Stimulated activated CD8-positive, alpha-beta memory T cell treated with anti-CD3 and anti-CD28 coated beads, Interleukin-15, amount 100 ng/mL, for 1 hour (primary cell): ENCODE measurements at regions not wholly inside any gene's neighbourhood (a gene's known extent, or its start where the extent isn't known, plus 50 kb on each side); places are given as distances from the start of the nearest gene placed in this dataset.
"Not testable (repeated sequence)": the region's sequence is repeated elsewhere in the genome, so short reads cannot be mapped to it uniquely, and the experiment has no call there.

Source experiments
- DNase-seq: peaks from one replicate; pipeline ENCODE4 v3.0.0-alpha.2; 2020; ENCODE audit warnings: low read depth

DNA sequence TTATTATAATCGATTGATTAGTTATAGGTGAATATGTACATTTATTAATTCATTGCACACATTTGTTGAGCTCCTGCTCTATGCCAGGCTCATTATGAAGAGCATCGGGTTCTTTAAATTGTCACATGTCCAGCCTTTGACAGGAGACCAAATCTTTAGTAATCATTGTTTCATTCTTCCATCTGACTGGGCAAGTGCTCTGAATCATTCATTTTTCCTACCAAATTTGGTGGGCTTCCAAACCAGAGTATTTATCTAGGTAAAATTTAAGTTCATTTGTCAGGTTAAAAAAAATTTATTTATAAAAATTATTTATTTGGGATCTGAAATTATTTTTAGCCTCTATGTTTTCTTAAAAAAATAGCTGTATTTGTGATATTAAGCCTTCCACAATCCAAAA is 404.9 kb upstream of the MMS22L start:
- DNase-seq = no peak

DNA sequence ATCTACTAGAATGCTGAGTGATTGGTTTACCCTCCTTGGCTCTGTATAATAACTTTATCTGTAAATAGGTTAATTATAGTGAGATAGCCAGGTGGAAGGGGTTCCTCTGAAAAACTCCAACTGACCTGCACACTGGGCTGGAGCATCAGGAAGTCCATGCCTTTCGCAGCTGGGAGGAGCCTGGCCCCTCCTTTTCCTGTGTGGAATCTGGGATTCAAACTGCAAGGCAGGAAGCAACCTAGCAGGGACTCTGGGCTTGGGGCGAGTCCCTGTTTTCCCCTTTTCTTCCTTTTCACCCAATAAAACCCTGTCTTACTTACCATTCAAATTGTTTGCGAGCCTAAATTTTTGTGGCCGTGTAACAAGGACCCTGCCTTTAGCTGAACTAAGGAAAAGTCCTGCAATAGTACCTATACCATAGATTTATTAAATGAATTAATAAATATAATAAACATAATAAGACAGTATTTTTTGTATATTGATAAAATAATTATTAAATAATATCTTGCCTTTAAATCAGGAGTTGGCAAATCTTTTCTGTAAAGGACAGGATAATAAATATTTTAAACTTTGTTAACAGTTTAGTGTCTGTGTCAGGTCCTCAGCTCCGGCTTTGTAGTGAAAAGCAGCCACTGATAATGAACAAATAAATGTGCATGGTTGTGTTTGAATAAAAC is 406.2 kb upstream of the MMS22L start:
- DNase-seq = no peak

DNA sequence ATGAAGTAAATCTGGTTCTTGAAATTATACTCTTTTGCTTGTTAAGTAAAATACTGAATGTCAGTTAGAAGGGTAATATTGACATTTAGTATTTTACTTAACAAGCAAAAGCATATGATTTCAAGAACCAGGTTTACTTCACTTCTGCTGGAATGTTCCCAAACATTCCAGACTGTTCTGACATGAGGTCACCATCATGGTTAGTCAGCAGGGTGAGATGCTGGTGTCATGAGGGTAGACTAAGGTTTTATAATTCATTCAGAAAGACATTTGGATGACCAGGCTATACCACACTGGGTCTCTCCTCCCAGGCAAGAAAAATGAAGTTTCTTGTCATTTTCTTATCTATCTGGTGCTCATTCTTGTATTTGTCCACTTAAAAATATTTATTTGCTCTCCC is 414.4 kb upstream of the MMS22L start:
- DNase-seq = no peak

DNA sequence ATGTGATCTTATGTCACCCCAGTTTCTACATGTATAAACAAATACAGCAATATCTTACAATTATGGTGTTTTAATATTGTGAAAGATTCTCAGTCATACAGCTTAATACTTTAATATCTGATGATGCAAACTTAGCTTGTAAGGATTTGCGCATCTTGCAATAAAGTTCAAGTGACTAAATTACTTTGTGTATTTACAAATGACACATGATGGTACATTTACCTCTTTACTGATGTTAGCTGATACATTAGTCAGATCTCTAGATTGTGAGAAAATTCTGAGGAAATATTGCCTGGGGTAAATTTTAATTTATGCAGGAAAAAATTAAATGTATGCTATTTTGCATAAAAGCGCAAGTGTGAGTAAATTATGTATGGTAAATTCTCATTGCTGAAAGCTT is 418.8 kb upstream of the MMS22L start:
- DNase-seq = no peak

DNA sequence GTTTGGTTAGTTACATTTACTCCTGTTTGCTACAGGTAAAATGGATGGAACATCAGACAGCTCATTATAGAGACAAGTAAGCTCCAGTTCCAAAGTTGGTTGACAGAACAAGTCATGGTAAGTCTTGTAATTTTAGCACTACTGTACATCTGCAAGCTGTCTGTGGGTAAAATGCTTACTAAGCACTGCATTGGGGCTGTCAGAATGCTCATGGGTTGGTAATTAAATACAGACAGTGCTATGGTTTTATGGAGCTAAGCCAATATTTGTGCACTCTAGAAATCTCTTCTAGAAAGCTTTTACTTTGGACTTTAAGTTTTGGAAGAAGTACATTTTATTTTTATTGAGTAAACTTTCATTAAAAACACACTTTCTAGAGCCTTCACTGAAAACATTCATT is 419.2 kb upstream of the MMS22L start:
- DNase-seq = no peak

DNA sequence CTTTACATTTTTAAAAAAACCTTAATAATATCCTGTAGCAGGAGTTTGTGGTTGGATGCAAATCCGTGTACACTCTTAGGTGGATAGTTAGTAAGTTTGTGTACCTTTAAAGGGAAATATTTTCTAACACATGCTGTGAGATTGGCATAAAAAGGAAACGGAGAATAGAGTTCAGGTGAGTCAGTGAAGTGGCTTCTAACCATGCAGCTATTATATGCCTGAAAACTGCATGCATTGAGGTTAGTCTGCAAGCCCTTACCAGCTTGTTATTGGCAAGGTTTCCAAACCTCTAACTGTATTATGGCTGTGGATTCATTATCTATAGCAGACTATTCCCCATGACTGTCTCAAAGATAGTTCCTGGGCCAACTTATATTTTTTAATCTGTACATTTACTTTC is 420.6 kb upstream of the MMS22L start:
- no peak for DNase-seq

DNA sequence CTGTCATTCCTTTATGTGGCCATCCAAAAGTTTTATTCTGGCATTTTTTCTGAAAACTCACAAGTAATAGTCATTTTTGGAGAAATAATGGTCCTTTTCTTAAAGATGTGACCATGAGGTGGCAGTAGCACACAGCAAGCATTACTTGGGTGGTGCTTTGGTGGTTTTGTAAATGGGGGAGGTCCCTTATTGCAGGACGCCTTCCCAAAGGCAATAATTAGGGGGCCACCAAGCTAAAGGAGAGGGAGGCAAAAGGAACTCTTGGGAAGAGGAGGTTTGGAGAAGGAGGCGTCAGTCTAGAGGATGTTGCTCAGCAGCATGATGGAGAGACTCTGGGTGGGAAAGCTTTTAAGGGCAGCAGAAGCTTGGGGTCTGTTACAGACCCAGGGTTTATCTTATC is 422.6 kb upstream of the MMS22L start:
- DNase-seq = no peak

DNA sequence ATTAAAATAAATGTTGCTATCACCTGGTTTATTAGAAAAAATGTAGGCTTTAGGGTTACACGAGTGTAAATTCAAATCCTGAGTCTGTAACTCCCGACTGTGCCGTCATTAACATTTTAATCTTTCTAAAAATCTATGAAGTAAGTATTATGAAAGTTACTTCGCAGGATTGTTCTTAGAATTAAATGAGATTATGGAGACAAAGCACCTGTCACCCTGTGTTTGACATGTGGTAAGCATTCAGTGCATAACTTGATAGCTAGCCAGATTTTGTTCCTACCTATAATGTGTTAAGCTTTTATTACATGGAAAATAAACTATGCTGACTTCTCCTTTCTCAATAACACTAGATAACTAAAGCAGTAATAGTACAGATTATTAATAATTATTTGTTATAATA is 429.7 kb upstream of the MMS22L start:
- DNase-seq = no peak

DNA sequence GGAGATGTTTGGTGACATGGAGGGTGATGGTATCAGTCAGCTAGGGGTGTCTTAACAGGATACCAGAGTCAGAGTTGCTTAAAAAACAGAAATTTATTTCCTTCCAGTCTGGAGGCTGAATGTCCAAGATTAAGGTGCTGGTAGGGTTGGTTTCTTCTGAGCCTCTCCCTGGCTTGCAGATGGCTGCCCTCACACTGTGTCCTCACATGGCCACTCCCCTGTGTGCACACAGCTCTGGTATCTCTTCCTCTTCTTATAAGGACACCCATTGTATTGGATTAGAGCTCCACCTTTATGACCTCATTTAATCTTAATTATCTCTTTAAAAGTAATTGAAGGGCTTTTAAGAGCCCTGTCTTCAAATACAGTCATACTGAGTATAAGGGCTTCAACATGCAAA is 431.8 kb upstream of the MMS22L start:
- DNase-seq = no peak

DNA sequence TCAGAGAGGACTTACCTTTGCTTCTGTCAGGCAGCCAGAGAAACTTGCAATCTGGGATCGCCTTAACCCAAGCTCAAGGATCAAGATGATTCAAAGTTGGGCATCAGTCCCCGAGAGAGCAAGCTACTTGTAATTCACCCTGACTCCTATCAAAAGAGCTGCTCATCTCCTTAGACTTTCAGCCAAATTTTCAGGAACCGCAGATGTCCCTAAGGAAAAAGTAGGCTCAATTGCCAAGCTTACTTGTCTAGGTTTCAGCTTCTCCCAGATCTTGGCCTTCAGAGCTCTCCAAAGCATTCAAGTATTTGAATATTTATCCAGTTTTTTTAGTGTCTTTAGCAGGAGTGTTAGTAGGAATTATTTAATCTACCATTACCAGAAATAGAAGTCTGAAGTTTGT is 434.1 kb upstream of the MMS22L start:
- DNase-seq = no peak

DNA sequence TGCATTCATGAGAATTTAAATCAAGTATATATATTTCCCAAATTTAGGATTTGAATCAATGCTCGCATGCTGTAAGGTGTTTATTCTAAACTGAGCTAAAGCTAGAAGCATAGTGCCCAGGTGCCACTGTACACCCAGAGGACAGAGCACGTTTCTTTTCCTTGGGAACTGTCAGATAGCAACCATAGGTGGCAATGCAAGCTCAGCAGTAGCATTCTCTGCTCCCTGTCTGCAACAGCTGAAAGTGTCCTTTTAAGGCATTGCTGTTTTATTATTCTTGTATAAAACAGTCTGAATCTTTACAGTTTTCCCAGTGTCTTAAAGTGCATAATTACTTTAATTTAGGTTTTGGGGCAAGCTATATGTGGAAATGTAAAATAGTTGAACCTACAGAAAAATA is 443.4 kb upstream of the MMS22L start:
- DNase-seq = no peak

DNA sequence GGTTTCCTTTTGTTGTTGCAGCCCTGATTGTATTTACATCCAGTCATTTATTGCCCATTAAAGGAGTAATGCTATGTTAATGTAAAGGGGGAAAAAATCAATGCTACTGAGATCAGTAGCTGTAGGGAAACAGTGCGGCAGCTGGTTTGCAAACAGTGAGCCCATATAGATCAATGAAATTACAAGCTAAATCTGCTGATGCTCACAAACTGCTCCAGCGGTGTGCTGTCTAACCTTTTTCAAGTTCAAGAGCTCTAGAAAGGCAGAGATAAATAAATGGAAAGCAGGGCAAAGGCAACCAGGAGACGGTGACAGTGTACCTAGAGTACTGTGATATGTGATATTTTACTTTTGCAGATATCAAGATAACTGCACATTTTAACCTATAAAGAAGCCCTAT is 449.0 kb upstream of the MMS22L start:
- no peak for DNase-seq

DNA sequence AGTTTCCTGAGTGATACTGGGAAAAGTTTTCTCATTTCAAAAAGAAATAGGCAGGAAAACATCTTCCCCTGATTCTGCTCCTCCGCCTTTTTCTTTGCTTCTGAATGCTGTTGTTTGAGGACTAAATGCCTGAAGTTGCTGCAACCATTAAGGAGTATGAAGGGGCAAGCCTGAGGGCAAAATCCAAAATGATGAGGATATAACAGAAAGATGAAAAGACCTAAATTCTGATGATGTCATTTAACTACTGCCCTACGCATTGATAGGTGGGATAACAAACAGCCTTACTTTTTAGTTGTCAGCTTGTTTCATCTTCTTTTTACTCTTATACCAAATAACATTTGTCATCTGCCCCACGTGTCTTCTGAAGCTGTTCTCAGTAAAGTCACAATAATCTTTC is 474.6 kb upstream of the MMS22L start:
- DNase-seq = no peak

DNA sequence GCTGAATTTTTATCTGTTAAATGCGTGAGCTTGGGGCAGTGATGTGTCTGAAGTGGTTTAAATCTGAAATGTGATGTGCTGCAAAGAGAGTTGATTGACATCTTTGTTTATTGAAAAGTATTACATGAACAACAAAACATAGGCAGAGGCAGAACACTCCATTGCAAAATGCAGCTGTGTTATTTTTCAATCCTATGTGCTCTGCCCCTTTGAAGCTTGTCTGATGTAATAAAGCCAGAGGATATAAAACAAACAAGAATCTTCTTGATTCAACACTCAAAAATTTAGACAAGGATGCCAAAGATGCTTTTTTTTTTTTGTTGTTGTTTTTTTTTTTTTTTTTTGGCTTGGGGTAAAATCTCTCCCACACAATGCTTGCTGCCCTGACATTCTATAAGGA is 482.4 kb upstream of the MMS22L start:
- no peak for DNase-seq

DNA sequence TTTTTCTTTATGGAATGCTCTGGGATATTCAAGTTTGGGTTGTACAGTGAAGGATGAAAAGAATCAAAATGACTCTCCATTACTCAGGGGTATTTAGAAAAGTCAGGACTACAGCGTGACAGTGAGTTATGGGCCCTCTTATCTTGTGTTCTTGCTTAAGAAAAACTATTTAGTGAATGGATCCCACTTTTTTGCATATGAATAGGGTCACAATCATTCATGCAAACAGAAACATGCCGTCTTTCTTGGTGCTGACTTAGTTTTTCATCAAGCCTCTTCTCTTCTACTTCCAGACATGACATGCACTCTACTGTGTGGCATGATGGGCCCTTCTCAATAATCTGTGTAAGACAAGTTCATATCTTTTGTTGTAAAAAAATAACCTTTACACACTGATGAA is 488.4 kb upstream of the MMS22L start:
- no peak for DNase-seq

DNA sequence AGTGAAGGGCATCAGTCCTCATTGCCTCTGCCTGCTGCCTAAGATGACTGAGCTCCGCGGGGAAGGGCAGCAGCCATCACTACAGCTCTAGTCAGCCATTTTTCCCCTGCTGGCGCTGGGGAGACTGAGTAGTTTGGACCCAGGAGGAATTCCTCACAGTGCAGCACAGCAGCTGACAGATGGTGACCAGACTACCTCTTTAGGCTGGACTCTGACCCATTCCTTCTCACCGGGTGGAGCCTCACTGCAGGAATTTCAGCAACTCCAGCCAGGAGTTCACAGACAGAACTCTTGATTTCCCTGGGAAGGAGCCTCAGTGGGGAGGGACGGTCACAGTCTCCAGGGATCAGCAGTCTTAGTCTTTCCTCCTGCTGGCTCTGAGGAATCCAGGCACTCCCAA is 492.0 kb upstream of the MMS22L start:
- DNase-seq = no peak

DNA sequence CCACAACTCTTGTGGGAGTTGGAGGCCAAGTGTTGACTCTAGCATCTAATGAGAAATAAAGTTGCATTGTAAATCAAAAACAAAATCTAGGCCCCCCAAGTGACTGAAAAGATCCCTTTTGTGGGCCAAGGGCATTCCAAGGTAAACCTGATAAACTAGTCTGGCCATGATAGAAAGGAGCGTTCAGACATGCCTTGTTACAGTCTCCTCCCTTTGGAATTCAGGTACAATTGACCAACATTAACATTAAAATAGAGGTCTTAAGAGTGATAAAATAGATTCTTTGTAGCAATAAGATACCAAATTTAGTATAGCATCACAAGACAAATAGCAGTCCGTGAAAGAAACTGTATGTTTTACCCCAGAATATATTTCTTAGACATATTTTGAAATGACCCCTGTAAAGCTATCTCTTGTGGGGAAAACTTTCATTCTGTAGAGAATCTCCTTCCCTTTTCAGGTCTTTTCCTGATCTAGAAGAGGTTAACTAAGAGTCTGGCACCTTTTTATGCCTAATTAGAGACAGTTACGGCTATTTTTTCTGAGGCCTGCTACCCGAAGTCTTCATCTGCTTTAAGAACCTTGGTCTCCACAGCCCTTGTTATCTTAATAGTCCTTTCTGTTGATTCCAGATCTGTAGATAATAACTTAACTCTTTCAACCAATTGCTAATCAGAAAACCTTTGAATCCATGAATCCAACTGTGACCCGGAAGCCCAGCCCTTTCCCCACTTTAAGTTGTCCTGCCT is 495.4 kb upstream of the MMS22L start:
- DNase-seq = no peak

DNA sequence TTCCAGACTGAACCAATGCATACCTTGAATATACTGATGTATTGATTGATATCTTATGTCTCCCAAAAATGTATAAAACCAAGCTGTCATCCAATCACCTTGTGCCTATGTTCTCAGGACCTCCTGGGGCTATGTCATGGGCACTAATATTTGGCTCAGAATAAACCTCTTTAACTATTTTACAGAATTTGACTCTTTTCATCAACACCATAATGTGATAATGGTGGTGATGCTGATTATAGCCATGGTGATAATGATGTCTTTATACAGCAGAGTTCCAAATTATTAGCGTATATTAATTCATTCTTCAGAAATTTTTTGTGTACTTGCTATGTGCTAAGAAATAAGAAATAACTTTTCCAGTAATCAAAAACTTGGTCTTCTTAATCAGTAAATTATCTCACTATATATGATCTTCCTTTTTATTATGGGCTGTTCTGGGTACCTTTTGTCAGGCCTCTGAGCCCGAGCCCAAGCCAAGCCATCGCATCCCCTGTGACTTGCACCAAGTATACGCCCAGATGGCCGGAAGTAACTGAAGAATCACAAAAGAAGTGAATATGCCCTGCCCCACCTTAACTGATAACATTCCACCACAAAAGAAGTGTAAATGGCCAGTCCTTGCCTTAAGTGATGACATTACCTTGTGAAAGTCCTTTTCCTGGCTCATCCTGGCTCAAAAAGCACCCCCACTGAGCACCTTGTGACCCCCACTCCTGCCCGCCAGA is 496.2 kb upstream of the MMS22L start:
- DNase-seq = not testable (repeated sequence)

DNA sequence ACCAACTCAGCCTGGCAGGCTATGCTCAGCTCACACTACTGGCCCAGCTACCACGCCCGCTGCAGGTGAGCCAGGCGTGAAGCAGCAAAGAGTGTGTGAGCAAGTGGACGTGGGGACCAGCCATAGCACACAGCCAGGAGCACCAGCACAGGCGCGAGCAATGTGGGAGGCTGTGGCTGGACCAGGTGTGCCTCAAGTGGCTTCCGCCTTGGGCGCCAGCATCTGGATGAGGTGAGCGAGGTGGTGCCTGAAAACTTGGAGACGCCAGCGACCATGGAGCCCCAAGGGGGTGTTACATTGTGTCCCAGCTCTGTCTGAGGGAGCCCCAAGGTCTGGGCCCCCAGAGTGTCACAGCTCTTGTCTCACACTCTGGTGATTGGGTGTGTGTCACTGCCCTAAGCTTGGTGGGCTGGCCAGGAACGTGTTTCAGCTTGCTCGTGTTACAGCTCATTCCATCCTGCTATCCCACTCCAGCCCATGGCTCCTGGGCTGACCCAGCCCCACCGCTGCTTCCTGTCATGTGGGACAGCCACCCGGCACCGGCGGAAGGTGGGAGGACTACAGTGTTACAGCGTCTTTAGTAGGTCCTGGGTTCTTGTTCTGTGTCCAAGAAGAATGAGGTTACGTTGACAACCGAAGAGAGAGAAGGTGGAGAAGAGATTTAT is 508.0 kb upstream of the MMS22L start:
- no peak for DNase-seq

DNA sequence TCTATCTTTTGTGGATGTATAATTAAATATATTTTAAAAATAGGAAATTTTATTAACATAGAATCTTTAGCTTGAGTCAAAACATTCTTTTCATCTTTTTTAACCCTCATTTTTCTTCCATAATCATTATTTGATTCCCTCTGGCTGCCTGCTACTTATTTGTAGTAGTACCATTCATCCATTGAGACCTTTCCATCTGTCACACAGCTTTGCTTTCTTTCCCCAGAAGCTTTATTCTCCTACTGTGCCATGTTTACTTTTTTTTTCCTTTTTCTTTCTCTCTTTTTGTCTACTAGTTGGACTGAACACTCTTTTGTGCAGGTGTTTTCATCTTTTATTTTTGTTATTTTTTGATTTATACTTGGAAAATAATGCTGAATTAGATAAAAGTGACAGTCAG is 522.6 kb upstream of the MMS22L start:
- no peak for DNase-seq

DNA sequence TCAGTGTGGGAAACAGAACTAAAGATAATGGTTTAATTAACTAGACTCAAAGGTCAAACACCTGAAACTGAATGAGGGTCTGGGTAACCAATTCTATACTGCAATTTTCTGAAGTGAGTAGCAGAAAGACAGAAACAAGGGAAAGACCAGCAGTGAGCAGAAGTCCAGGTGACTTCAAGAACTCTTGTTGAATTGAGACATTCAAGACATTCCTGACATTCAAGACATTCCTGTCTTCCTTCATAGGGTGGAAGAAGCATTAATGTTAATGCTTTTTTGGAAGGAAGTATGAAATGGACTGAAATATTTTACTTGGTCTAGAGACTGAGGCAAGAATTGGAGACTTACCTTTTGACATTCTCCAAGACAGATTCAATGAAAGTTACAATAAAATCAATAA is 529.9 kb upstream of the MMS22L start:
- no peak for DNase-seq

DNA sequence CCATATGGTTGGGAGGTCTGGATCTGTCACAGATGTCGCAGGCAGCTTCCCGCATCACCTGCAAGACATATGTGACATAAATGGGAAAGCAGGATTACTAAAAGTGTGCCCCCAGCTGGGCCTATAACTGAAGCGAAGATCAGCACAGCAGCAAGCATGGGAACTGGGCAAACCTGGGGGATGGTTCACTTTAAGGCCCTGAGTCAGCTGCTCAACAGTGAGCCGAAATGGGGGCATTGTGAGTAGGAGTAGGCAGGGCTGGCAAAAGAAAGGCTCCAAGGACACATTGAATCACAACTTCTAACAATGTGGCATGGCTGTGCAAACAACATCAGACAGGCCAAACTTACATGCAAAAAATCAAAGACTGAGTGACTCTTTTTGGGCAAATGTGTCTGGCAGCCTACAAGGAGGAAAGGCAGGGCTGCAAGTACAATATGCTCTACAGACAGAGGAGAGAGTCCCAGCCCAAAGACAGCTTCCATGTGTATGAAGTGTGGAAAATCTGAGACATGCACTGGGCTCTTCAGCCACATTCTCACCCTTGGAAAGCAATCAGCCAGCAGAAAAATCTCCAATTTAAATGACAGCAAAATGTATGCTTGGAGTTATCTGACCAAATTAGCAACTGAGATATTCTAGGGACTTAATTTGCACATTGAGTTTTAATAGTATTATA is 531.0 kb upstream of the MMS22L start:
- no peak for DNase-seq
